ENCODE measurements at regions not wholly inside any gene's neighbourhood (a gene's known extent, or its start where the extent isn't known, plus 50 kb on each side); places are given as distances from the start of the nearest gene placed in this dataset.
"Not testable (repeated sequence)": the region's sequence is repeated elsewhere in the genome, so short reads cannot be mapped to it uniquely, and the experiment has no call there.

DNA sequence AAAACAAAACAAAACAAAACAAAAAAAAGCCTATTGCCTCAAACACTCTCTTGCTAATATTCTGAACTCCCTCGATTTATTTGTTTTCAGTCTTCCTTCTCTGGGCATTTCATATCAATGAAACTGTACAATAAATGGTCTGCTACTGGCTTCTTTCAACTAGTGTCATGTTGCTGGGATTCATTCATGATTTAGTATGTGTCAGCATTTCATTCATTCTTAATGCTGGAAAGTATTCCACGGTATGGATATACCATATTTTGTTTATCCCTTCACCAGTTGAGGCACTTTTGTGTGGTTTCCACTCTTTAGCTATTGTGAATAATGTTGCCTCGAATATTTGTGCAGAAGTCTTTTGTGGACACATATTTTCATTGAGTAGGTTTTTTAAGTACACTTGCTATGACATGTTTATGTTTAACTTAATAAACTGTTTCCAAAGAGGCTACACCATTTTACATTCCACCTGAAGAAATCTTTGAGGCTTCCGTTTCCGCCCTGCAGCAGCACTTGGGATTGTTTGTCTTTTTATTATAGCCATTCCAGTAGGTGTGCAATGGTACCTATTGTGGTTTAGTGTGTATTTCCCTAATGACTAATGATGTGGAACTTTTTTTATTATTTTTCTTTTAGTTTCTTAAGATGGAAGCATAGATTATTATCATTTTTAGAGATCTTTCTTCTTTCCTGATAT is 543.6 kb upstream of the SOX11 start:
- no peak for DNase-seq (ENCODE audit: low spot score)

DNA sequence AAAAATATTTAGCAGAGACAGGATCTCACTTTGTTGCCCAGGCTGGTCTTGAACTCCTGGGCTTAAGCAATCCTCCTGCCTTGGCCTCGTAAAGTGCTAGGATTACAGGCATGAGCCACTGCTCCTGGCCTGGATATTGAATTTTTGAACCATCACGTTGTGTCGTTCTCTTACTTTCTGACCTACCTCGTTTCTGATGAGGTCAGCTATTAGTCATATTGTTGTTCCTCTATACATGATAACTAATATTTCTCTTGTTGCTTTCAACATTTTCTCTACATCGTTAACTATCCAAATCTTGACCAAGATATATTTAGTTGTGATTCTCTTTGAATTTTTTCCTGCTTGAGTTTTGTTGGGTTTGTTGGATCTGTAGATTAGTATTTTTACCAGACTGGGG is 541.3 kb upstream of the SOX11 start:
- no peak for DNase-seq (ENCODE audit: low spot score)

DNA sequence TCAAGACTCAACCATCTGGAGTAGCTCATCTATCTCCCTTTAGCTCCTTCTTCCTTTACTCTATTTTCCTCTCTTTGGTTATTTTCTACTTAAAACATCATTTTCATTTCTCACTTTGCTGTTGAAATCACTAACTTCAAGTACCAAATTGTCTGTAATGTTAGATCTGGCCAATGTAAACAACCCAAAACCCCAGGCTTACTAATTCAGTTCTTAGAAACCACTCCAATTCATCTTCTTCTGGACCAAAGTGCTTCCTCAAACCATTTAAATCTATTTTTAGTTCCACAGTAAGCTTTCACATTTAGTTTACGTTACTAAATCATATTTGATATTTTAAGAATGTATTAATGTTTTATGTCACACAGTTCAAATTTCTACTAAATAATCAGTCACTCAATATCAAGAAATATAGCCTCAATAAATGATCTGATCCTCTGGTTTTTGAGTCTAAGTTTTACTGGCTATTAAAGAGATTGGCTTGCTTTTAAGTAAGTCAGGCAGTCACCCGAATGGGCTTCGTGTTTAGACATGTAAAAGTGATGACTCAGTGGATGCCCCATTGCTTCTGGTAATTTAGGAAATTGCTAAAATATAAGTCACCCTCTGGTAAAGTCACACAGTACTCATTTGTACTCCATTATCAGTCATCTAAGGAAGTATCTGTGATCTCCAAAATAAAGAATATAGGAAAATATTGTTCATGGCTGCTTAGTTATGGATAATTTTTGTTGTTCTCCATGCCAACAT is 527.2 kb upstream of the SOX11 start:
- no peak for DNase-seq (ENCODE audit: low spot score)

DNA sequence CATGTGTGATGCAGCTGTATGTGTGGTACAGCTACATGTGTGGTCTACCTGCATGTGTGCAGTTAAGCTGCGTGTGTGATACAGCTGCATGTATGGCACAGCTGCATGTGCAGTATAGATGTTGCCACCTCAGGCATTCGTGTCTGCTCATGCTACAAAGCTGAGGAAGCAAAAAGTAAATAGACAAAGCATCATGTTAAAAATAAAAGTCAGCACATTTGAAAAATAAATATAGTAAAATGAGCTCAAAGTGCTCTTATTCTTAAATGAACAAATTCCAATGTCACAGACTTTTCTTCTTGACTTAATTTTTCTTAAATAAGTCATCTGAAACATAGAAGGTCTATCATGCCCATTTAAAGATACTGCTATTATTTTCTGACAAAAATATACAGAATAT is 519.3 kb upstream of the SOX11 start:
- DNase-seq (ENCODE audit: low spot score): no peak

DNA sequence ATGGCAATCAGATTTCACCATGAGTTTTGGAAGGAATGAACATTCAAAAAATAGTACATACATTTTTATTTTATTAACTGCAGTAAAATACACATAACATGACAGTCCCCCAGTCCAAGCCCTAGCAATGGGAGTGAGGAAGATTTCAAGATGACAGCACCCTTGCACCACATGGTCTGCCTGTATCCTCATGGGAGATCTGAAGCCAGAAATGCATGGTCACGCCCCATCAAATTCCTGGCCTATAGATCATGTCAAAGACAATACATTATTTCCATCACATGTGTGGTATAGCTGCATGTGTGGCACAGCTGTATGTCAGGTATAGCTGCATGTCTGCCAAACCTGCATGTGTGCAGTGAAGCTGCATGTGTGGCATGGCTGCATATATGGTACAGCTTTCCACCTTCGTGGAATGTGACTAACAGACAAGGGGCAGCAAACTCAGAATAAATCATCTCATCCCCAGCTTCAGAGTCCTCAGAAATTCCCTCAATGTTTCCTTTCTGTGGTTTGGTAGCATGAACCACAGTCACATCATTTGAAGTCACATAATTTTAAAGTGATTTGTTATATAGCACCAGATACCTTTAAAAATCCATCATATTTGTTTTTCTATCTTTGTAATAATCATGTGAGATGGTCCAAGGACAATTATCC is 518.2 kb upstream of the SOX11 start:
- no peak for DNase-seq (ENCODE audit: low spot score)

DNA sequence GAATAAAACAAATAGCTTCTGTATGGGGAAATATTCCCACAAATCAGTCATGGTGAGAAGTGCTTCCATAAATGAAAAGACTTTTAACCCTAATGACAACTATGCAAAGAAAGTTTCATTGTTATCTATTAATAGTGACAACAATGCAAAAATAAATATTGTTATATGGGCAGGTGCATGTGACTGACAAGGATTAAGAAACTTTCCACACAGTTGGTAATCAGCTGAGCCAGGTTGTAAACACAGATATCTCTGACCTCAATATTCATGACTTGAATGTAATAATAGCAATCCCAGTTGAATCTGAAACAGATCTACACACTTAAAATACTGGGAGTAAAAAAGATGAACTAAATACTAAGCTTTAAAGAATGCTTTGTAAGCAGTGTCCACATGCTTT is 517.0 kb upstream of the SOX11 start:
- DNase-seq (ENCODE audit: low spot score): no peak

DNA sequence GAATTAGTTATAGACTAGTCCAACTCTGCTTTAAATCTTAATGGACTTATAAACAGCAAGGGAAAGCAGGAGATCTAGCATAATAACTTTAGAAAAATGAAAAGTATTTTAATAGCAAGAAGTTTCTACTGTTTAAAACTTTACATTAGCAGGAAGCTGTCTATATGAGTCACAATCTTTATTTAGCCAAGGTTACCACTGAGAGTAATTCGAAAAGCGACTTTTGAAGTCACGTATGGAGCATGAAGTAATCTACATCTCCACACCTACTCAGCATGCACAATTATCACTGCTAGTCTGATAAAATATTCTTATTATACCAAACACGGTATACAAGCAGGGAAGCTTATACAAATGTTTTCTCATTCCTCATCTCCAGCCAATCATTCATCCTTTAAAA is 515.4 kb upstream of the SOX11 start:
- DNase-seq (ENCODE audit: low spot score): no peak

DNA sequence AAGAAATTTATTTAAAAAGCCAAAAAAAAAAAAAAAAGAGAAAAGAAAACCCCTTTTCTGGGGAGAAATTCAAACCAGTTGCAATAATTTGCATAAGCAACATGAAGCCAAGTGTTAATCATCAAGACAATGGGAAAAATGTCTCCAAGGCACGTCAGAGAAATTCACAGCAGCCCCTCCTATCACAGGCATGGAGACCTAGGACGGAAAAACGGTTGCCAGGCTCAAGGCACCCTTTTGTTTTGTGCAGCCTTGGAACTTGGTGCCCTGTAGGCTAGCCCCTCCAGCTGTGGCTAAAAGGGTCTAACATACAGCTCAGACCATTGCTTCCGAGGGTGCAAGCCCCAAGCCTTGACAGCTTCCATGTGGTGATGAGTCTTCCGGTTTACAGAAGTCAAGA is 509.2 kb upstream of the SOX11 start:
- DNase-seq (ENCODE audit: low spot score): no peak

DNA sequence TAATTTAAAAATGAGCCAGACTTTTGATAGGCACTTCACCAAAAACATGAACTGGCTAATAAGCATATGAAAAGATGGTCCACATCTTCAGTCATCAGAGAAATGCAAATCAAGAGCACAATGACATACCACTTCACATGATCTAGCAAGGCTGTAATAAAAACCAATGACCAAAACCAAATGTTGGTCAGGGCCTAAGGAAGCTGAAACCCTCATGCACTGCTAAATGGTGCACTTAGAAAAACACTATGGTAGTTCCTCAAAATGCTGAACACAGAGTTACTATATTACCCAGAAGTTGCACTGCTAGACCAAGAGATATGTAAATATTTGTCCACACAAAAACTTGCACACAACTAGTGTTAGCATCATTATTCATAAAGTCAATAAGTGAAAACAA is 504.9 kb upstream of the SOX11 start:
- no peak for DNase-seq (ENCODE audit: low spot score)

DNA sequence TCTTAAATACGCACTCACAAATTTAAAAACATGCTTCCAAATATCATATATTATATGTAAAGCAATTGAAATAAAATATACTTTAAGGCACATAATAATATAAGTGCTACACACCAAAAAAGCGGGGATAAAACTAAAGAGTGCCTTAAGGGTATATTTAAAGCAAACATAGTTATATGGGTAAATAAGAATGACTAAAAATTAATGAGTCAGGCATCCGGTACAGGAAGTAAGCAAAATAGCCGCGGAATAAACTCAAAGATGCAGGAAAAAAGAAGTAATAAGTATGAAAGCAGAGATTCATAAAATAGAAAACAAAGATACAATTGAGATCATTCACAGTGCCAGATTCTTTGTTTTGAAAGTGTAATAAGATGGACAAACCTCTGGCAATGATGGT is 503.5 kb upstream of the SOX11 start:
- no peak for DNase-seq (ENCODE audit: low spot score)

DNA sequence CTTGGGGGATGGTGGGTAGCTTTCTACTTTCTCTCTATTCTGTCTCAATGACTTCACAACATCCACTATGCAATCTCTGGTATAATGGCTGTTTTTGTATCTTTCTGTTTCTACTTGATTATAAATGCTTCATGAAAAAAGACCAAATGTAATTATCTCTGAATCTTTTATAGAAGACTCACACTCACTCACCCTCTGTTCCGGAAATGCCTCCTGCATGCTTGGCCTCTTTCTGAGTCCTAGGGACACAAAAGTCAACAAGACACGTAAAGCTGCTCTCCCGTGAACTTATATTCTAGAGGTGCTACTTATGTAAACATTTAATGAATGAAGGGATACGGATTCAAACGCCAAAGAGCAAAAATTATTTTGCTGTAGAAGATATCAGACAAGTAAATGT is 502.2 kb upstream of the SOX11 start:
- no peak for DNase-seq (ENCODE audit: low spot score)

DNA sequence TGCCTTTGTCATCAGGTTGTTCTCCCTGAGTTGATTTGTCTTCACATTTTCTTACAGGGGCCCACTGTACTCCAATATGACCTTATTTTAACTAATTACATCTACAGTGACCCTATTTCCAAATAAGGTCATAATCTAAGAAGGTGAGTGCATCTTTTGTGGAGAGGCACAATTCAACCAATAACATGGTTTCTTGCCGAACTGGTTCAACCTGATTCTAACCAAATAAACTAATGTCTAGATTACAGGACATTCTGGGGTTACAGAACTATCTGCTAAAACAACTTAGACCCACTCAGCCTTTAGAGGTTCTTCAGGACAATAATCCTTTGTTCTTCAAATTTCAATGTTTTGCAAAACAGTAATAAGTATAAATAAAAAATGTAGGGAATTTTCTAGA is 496.5 kb upstream of the SOX11 start:
- DNase-seq (ENCODE audit: low spot score): no peak

DNA sequence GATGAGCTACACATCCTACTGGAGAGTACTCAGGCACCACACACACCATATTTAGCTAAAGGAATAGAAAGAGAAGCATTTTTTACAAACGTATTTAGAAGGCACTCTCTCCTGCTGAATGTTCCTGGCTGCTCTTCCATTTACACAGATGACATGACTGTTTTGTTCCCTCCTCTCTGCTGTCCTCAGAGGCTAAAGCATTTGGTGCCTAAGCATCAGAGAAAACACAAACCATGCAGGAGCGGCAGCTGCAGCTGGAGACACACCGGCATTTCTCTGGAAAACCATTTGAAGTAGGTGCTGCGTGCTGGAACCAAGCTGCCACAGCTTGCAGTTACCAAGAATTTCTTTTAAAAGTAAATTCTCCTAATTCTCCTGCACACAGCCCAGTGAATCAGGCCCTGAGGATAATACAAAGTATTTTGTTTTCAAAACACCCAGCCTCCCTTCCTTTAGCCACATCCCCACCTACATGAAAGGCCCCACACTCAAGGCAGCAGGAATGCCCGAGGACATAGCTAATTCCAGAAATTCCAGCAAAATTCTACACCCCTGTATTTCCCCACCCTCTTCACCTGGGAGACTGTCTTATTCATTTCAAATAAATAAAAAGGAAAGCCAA is 488.9 kb upstream of the SOX11 start:
- no peak for DNase-seq (ENCODE audit: low spot score)

DNA sequence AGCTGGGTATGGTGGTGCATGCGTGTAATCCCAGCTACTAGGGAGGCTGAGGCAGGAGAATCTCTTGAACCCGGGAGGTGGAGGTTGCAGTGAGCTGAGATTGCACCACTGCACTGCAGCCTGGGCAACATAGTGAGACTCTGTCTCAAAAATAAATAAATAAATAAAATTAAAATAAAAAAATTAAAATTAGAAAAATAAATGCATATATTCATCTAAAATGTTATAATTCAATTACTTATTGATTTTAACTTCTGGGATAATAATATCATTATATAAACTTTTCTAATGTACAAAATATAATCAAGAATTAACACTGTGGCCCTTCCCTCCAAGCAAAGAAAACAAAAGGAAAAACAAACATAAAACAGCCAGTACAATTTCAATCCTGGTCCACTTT is 485.4 kb upstream of the SOX11 start:
- not testable (repeated sequence) for DNase-seq (ENCODE audit: low spot score)

DNA sequence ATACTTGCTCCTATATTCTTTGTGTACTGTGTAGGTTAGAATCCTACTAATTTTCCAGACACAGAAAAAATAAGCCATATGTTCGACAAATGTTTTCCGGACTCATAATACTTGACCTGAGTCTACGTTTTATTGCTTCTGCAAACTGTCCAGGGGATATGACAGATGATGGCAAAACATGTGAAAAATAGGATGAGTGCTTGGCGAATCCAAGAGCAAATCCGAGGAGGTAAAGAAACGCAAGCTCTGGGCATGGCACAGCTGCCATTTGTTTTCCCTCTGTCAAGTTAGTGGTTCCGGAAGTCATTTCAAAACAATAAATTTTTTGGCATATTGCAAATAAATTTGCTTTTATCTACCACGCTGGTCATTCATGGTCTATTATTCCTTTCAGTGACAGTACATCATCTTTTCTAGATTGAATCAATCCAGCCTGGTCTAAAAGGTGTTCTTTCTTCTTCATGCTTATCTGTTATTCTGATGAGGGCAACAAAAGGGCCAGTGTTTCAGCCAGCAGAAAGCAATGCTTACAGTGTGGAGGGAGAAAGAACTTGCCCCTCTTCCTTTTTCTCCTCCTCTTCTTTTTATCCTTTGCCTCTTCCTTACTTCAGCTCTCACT is 476.1 kb upstream of the SOX11 start:
- no peak for DNase-seq (ENCODE audit: low spot score)

DNA sequence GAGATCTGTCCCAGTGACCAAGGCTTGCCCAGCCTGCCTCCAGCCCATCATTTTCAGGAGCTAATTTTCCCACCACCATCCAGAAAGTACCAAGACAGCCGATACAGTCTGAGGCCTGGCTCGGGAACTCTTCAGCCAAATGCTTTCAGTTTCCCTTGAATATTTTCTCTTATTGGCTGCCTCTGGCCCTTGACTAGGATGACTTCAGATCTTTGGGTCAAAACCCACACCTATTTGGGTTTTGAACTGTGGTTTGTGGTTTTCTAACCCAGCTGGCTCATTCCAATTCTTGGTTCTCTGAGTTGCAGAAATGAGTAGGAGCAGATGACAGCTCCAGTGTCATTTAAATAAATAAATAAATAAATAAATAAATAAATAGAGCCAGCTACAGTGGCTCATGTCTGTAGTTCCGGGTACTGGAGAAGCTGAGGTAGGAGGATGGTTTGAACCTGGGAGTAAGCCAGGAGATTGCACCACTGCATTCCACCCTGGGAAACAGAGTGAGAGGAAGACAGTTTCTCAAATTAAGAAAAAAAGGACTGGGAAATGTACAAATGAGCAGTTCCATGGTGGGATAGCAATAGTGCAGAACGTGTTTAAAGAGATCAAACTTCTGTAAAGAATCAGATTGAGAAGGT is 465.0 kb upstream of the SOX11 start:
- no peak for DNase-seq (ENCODE audit: low spot score)

DNA sequence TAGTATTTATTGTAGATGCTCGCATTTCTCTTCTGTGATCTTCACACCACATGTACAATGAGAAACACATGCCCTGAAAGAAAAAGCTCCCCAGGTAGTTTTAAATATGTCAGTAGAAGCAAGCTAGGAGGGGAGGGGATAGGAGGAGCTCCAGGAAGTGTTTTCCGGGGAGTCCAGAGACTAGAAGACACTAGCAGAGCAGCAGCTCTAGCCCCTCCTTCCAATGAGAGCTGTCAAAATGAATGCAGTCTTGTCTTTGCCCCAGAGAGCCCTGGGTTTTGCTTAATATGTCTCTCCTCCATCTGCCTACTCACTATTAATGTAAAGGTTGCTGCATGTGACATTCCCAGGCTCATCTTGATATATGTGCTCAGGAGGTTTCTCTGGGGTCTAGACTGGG is 462.6 kb upstream of the SOX11 start:
- DNase-seq (ENCODE audit: low spot score): no peak

DNA sequence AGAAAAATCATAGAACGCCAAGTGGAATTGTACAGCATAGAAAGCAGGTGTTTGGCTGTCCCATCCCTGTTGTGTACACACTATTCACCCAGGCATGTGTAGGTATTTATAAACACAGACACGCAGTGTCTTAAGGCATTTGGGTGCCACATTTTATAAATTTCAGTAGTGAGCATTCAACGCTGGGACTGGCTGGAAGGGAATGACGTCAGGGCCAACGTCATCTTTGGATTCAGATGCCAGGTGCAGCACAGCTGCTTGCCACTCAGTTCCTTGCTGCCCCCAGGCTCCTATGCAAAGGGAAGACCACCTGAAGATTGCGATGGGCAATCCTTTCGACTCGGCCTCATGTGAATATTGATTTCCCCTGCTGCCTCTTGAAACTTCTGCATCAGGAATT is 461.7 kb upstream of the SOX11 start:
- no peak for DNase-seq (ENCODE audit: low spot score)

DNA sequence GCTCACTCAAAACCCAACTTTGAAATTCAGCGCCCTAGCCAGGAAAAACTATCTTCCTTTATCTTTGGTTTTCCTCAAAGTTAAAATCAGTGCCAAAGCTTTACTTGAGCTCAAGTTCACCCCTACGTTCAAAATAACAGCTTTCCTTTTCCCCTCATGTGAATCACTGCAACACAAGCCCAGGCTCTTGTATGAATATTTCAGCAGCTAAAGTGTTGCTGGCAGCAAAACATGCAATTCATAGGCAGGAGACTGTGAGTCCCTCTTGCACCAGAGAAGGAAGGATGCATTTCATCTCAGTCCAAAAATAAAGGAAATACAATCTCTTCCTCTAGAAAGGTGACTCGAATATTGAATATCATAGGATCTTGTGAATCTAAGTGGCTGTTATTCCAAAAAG is 461.3 kb upstream of the SOX11 start:
- DNase-seq (ENCODE audit: low spot score): no peak

DNA sequence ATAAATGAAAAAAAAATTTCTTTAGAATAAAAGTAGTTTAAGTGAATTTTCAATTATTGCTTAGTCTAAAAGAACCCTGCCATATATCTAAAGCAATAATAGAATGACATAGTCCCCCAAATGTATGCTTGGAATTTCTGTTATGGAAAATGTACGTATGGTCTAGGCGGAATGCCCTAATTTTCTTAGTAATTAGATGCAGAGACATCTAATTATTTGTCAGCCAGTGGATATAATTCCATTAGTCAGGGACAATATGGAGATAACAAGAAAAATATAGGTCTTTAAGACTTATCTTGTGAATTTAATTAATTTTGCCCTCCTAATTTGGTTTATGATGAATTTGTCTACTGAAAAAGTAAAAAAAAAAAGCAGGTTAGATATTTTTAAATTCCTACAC is 460.9 kb upstream of the SOX11 start:
- DNase-seq (ENCODE audit: low spot score): no peak

DNA sequence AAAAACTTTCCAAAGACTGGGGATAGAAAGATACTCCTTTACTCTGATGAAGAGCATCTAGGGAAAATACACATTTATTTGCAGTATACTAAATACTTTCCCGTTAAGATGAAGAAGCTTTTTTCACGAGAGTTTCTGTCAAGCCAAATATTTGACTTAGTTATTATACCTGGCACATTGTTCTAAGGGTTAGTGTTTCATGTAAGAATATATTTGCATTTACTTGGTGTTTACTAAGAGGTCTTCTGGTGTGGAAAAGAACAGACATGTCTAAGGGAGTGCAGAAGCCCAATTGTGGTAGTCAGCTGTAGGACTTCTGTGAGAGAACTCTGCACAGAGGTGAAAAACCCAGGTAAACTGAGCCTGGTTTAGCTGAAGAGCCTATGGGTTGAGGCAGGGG is 457.6 kb upstream of the SOX11 start:
- DNase-seq (ENCODE audit: low spot score): no peak

DNA sequence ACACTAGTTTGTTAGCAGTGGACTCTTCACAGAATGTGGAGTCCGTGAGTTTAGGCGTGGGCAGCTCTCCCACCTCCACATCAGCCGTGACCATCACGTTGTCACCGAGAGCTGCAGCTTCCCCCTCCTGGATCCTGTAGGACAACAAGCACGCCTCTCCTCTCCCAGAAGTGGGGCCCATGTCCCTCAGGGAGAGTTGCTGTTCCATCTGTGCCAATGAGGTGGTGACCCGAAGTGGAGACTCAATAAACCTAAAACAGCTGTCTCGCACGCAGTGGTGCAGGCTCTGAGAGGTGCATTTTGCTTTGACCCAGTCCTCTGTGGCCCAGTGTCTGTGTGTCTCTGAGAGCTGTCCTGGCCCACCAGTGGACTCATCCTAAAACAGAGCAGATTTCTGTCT is 456.5 kb upstream of the SOX11 start:
- no peak for DNase-seq (ENCODE audit: low spot score)
